ENCODE measurements at regions not wholly inside any gene's neighbourhood (a gene's known extent, or its start where the extent isn't known, plus 50 kb on each side); places are given as distances from the start of the nearest gene placed in this dataset.

- TF ChIP-seq CTCF (conservative IDR thresholded peaks at IDR 0.05; ENCODE audit: low read length) (no peak), EZH2phosphoT487 (IDR thresholded peaks at IDR 0.05; ENCODE audit: borderline replicate concordance) (no peak)
Observed at GRCh38 chr5:160504906-160505305, 83.3 kb downstream of the PTTG1 start.
